Right renal cortex interstitium (tissue), 3 donors: ENCODE measurements at regions not wholly inside any gene's neighbourhood (a gene's known extent, or its start where the extent isn't known, plus 50 kb on each side); places are given as distances from the start of the nearest gene placed in this dataset.

ENCODE experiments used
- DNase-seq, 3 donors: peaks; one replicate each; pipeline ENCODE4 v3.0.0-alpha.2; 2013; ENCODE audit warnings: low read depth in 3 of 3, low spot score in 2 of 3

- no peak for DNase-seq
These were observed 52.5 kb upstream of the C9orf72 start for GRCh38 chr9:27625751-27626150.

GRCh38 chr9:27626244-27627187, 53.2 kb upstream of the C9orf72 start:
- DNase-seq = no peak

- DNase-seq = no peak
These were observed 53.9 kb upstream of the C9orf72 start for GRCh38 chr9:27627188-27627564.

- DNase-seq = no peak
These were observed 55.0 kb upstream of the C9orf72 start for GRCh38 chr9:27628311-27628710.

GRCh38 chr9:27629425-27629824, 56.1 kb upstream of the C9orf72 start:
- no peak for DNase-seq

GRCh38 chr9:27632254-27632653, 59.0 kb upstream of the C9orf72 start:
- no peak for DNase-seq

GRCh38 chr9:27633764-27634163, 60.5 kb upstream of the C9orf72 start:
- DNase-seq = no peak

GRCh38 chr9:27634879-27635278, 61.6 kb upstream of the C9orf72 start:
- no peak for DNase-seq

GRCh38 chr9:27638716-27639115, 65.4 kb upstream of the C9orf72 start:
- no peak for DNase-seq

- no peak for DNase-seq
These were observed 72.0 kb upstream of the C9orf72 start for GRCh38 chr9:27645161-27645840.

GRCh38 chr9:27653246-27653645, 80.0 kb upstream of the C9orf72 start:
- DNase-seq = no peak

- no peak for DNase-seq
These were observed 80.7 kb upstream of the C9orf72 start for GRCh38 chr9:27653957-27654356.

GRCh38 chr9:27654629-27655285, 81.5 kb upstream of the C9orf72 start:
- DNase-seq = no peak

GRCh38 chr9:27655441-27655840, 82.2 kb upstream of the C9orf72 start:
- DNase-seq = no peak

- DNase-seq = no peak
These were observed 85.7 kb upstream of the C9orf72 start for GRCh38 chr9:27659001-27659400.

- no peak for DNase-seq
These were observed 86.3 kb upstream of the C9orf72 start for GRCh38 chr9:27659571-27659970.

- DNase-seq = no peak
These were observed 86.9 kb upstream of the C9orf72 start for GRCh38 chr9:27660148-27660547.

- no peak for DNase-seq
These were observed 90.2 kb upstream of the C9orf72 start for GRCh38 chr9:27663526-27663925.

- no peak for DNase-seq
These were observed 91.0 kb upstream of the C9orf72 start for GRCh38 chr9:27664121-27664779.

GRCh38 chr9:27665136-27665535, 91.9 kb upstream of the C9orf72 start:
- DNase-seq = no peak

GRCh38 chr9:27668280-27668679, 95.0 kb upstream of the C9orf72 start:
- DNase-seq = no peak
